ENCODE measurements at regions not wholly inside any gene's neighbourhood (a gene's known extent, or its start where the extent isn't known, plus 50 kb on each side); places are given as distances from the start of the nearest gene placed in this dataset.
"Not testable (repeated sequence)": the region's sequence is repeated elsewhere in the genome, so short reads cannot be mapped to it uniquely, and the experiment has no call there.

DNA sequence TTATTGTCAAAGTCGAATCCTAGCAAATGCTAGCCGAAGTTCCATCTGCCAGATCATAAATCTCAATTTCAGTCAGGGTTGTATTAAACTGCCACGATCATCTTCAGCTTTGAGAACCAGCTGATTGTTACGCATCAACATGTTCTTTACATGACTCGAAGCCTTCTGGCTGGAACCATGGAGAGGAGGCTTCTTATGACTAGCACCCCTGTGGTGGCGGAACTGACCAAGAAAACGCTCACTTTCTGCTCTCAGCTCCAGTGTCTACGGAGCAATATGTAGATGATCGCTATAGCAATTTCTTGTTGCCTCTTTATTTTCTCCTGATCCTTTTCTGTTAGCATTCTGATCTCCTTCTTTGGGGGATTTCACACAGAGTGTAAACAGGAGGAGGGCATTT, 479.4 kb upstream of the SLC35B3 start:
- no peak for DNase-seq (ENCODE audit: low read depth)

DNA sequence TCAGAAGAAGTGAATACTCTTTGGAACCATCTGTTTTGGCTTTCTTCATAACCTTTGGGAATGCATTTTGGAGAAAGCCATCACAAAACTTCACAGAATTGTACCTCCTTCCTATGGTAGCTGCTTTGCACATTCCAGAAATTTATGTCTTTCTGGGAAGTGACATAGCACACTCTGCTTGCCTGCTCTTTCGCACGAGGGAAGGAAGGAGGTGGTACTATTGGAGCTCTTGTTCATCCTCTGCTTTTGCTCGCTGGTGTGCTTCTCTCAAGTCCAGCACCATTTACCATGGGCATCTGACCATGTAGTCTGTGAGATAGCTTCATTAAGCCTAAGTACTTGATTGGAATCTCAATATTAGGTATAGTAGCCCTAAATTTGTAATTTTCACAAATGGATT, 473.3 kb upstream of the SLC35B3 start:
- DNase-seq (ENCODE audit: low read depth): no peak

DNA sequence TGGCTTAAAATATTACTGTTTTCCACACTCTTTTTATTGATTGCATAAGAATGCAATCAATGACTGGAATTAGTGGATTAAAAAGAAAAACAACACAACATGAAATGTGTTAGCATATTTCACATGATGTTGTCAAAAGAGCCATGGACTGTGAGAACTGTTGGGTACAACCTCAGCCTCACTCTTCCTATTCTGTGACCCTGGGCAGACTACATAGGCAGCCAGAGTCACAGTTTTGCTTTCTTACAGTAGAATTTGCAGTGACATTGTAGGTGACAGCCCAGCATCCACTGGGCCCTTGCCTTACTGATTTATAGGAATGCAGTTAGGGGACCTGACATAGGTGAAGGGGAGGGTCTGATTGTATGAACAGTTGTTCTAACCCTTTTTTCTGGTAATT, 471.4 kb upstream of the SLC35B3 start:
- no peak for DNase-seq (ENCODE audit: low read depth)

DNA sequence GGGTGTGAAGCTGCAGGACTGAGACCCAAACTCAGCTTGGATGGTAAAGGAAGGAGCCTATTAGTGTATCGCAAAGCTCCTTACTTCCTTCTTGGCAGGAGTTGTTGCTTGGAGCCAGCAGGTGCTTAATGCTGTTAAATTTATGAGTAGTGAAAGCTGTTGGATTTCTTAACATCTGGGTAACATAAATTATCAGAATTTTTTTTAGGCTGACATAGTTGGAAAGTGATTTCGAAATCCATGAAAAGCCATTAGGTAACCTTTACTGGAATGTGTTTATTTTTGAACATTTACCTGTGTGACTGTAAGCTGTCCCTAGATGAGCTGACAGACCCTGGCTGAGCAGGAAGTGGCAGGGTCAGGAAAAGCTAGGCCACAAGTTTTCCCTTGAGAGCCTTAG, 470.4 kb upstream of the SLC35B3 start:
- no peak for DNase-seq (ENCODE audit: low read depth)

DNA sequence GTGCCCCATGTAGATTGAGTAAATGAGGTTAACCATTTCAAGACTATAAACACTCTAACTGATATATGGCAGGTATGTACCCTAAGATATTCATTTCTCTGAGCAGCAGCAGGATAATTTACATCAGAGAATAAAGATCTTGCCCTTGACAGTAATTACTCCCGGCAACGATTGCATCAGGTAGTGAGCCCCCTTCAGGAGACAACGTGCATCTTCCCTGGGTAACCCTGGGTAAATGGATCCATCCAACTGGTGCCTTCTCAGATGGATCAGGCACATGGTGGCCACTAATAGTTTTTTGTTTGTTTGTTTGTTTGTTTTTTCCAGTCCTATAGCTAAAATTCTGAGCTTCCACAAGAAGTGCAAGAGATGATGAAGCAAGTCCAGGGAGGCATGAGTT, 469.4 kb upstream of the SLC35B3 start:
- no peak for DNase-seq (ENCODE audit: low read depth)

DNA sequence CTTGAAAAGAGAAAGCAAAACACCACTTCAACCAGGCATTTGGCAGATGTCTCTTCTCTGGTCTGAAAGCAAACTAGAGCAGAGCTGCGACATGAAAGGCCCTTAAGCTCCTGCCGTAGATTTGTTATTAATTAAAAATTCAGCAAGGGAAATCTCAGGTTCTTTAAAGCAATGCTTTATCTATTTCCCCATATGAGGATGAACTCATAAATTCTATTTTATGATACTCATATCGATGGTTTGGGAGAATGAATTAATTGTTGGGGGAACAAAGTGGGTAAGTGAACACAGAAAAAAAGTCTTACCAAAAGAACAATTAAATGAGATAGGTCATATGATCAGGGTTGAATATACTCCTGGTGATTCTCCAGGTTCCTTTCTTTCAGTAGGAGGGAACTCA, 464.7 kb upstream of the SLC35B3 start:
- DNase-seq (ENCODE audit: low read depth): no peak

DNA sequence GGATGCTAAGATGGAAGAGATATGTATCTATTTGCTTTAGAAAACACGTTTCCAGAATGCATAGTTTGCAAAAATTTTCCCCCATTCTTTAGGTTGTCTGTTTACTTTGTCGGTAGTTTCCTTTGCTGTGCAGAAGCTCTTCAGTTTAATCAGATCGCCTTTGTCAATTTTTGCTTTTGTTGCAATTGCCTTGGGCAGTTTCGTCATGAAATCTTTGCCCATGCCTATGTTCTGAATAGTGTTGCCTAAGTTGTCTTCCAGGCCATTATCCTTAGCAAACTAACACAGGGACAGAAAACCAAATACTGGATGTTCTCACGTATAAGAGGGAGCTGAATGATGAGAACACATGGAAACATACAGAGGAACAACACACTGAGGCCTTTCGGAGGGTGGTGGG, 454.2 kb upstream of the SLC35B3 start:
- no peak for DNase-seq (ENCODE audit: low read depth)

DNA sequence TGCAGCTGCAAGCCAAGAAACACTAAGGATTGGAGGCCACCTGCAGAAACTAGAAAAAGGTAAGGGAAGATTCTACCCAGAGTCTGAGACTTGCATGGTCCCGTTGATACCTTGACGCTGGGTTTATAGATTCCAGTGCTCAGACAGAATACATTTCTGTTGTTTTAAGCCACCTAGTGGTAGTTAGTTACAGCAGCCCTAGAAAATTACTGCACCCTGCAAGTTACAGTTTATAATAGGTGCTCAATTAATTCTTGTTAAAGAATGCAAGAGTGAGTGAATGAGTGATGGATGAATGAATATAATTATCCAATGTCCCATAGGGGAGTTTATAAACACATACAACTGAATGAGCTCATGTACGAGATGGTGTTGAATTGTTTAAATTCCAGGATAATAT, 453.1 kb upstream of the SLC35B3 start:
- no peak for DNase-seq (ENCODE audit: low read depth)

DNA sequence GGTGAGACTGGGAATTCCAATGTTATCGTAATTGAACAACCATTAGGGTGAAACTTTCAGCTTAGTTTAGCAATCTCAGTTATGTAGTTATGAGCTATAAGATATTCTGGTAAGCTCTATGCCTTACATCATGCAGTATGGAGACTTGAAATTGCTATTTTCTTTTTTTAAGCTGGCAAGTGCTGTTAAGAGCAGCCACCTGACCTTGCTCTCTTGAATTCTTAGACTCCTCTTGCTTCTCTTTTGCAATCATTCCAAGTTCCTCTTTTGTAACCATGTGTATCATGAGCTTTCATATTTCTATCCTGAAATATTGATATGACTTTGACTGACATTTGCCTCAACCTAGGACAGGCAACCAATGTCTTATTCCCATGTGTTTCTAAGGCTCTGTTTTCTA, 446.3 kb upstream of the SLC35B3 start:
- DNase-seq (ENCODE audit: low read depth): no peak

DNA sequence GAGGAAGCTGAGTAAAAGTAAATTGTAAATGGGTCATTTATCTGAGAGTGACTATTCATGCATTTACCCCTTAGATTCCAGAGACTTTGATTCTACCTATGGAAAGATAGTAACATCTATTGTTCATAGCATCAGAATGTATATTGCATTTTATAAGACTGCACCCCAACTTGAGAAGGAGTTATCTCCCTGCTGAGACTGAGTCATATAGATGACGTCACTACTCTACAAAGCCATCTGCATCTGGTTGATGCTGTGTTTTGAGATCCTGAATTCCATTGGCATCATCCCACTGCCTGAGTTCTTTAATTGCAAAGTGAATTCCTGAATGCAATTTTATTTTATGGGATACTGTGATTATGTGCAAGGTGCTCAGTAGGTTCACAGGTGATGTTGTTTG, 444.0 kb upstream of the SLC35B3 start:
- no peak for DNase-seq (ENCODE audit: low read depth)

DNA sequence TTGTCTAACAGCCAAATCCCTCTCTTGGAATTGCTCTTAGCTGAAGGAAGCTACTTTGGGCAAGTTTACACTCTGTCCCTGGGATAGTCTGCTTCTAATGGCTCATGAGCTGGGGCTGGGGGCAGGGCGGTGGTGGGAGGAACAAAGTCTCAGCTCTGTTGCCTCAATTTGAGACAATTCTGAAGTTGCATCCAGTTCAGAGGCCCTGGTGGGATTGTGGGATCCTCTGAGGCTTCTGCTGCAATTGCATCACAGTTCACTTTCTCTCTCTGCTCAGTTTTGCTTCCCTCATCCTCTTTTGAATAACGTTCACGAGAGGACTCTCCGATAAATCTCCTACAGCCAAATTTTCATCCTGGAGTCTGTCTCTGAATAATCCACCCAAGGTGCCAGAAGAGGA, 440.6 kb upstream of the SLC35B3 start:
- DNase-seq (ENCODE audit: low read depth): no peak

DNA sequence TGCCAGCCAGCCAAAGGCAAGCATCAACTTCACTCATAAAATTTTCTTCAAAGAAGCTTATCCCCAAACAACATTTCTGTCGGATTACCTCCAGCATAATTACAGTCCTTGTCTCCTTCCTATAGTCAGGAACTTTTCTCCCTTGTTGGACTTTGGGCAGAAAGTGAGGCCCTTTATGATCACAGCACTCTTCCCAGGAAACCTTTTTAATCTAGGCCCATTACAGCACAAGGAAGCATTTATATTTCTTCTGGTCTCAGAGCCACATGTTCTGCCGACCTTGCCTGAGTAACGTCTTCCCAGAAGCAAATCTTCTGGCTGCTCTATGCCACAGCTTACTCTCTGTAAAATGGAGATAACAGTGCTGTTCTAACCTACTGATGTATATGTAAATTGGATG, 437.2 kb upstream of the SLC35B3 start:
- no peak for DNase-seq (ENCODE audit: low read depth)

DNA sequence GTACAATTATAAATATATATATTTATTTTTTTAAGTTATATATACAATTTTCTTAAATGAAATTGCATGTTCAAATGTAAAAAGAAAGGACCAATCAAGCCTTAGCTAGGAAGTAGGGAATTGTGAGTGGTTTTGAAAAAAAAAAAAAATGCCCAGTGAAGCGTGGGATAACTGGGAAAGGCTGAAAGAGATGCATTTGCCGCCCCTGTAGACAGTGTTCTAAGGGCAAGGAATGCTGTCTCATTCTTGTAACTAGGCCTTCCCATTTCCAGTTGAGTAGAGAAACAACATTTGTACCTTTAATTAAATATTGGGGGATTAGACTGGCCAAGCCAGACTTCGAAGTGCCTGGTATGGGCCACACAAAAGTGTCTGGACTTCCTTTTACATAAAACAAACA, 430.1 kb upstream of the SLC35B3 start:
- DNase-seq (ENCODE audit: low read depth): no peak

DNA sequence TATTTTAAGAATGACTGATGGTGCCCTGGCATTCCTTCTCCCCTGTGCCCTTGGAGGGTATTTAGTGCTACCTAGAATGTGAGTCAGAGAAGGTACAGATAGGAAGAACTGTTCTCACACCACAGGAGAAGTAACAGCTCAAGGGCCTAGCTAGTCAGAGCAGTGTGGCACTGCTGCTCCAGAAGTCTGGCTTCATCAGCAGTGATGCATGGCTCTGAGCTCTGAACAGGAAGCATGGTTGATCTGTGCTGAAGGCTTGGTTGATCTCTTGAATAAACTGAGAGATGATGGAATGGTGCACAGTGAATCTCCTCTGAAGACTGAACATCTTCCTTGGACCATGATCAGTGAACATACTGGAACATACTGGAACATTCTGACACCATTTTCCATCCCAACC, 425.3 kb upstream of the SLC35B3 start:
- no peak for DNase-seq (ENCODE audit: low read depth)

DNA sequence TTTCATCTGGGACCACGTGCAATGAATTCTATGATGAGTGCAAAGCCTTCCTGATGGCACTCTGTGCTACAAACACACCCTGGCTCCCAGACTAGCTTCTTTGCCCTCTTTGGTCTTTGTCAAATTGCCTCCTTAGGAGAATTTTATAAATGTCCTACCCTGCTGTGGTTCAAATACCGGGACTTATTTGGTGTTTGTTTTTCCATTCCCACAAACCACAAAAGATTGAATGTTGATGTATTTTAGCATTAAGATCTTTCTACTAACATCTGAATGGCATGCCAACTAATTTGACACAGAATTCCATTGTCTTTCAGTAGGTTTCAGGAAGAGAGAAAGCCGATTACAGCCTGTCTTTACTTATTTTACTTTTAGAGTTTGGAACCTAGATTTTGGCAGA, 424.2 kb upstream of the SLC35B3 start:
- DNase-seq (ENCODE audit: low read depth): no peak

DNA sequence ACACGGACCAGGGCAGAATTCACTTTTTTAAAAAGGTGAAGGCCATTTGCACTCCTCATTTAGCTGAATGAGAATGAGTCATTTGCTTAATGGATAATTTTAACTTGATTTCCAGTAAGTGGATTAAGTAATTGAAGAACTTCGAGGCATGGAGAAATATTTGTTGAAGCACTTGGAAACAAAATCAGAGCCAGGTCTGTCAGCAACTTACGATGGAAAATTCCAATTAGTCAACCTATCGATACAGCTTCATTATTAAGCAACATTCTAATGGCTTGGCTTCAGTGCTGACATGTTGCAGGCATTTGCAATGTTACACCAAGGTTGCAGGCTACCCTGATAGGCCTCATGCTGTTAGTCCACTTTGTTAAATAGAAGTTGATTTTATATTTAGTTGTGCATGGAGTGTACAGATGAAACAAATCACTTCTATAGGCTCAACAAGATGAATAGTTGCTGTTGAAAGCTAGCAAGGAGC, 423.5 kb upstream of the SLC35B3 start:
- no peak for DNase-seq (ENCODE audit: low read depth)

DNA sequence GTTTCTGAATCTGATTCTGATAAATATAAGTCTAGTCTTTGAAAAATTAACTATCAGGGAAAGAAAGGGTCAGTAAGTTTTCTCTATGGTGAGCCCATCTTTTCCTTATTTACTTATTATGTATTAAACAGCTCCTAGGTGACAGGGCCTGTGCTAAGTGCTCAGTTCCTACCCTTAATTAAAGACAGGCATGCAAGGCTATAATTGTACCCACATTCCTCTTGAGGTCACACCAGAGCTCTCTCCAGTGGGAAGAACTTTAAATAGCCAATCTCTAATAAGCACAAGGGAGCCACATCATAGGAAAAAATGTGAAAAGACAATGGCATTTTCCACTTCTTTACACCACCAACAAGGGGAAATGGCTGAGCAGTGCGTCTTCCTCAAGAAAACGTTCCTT, 421.8 kb upstream of the SLC35B3 start:
- no peak for DNase-seq (ENCODE audit: low read depth)

DNA sequence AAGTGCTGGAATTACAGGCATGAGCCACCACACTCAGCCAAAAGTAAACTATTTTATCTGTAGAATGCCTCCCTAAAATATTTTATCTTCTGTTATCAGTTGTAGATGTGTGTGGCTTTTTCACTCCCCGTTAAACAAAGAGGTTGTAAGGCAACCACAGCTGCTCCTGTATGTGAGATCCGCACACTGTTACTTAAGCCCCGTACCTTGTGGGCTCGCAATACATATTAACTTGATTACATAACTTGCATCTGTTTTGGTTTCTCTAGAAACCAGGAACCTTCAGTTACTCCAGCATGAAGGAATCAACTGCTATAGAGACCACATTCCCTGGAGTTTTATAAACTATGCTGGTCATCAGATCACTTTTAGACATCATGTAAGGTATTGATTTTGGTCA, 420.1 kb upstream of the SLC35B3 start:
- no peak for DNase-seq (ENCODE audit: low read depth)

DNA sequence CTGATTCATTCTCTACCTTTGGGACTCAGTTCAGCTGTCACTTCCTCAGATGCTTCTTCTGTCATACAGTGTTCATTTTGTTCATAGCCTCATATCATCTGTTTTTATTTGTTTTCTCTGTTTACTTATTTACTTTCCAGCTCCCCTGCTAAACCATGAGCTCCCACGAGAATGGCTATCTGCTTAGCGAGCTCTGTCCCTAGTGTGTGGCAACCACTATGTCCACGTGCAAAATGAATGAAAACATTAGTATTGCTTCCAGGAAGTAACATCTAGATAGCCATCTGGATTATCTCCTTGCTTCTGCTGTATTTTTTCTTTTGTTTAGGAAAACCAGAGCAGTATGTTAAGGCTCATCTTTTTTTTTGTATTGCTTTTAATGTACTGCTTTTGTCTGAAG, 417.0 kb upstream of the SLC35B3 start:
- no peak for DNase-seq (ENCODE audit: low read depth)

DNA sequence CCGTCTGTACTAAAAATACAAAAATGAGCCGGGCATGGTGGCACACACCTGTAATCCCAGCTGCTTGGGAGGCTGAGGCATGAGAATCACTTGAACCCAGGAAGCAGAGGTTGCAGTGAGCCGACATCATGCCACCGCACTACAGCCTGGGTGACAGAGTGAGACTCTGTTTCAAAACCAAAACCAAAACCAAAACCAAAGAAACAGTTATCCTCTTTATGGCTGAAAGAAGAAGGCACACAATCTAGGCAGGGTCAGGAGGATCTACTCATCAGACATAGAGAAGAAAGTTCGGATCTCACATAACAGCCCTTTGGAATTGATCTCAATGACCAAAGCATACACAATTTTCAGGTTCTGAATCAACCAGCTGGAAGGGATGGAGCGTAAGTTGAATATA, 411.3 kb upstream of the SLC35B3 start:
- not testable (repeated sequence) for DNase-seq (ENCODE audit: low read depth)

DNA sequence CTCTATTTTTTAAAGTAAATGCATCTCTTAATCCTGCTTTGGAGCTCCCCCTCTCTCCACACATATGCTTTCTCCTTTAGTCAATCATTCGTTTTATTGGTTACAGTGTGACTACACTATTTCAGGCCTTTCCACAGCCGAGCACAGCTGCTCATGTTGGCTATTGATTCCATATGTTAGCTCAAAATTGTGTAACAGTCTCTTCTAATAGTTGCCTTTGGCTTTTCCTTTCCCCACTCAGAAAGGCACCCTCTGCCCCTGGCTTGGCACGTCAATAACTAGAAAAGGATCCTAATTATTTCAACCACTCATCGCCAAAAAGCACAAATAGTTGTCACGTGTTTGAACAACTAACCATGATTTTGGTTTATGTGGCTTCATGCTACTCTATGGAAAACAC, 410.3 kb upstream of the SLC35B3 start:
- no peak for DNase-seq (ENCODE audit: low read depth)

DNA sequence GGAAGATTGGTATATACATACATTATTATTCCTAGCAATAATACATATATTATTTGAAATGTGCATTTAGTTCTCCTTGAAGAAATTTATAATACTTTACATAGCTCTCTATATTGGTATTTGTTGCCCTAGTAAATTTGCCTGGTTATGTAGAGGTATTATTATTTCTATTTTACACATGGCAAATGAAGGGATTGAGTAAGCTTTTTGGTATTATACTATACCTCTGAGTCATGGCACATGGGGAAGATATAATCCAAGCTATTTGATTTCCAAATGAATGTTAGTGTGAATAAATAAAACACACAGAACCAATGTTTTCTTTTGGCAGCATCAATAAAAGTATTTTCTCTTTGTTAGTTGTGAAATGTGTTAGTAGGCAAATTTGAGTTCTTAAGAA, 409.6 kb upstream of the SLC35B3 start:
- no peak for DNase-seq (ENCODE audit: low read depth)

DNA sequence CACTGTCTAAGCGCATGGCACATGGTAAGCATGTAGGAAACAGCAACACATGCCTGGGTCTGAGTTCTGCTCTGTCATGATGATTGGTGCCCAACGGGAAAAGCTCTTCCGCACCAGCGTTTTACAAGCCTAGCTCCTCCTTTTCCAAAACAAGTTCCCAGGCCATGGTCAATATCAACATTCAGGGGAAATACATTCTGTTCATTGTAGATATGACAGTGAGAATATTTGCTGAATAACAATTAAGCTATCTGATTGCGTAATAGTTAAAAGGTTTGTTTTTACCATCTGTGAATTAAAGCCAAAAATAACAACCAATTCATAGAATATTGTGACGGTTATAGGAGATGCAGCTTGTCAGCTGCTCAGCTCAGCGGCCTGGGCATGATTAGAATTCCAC, 404.3 kb upstream of the SLC35B3 start:
- DNase-seq (ENCODE audit: low read depth): no peak

DNA sequence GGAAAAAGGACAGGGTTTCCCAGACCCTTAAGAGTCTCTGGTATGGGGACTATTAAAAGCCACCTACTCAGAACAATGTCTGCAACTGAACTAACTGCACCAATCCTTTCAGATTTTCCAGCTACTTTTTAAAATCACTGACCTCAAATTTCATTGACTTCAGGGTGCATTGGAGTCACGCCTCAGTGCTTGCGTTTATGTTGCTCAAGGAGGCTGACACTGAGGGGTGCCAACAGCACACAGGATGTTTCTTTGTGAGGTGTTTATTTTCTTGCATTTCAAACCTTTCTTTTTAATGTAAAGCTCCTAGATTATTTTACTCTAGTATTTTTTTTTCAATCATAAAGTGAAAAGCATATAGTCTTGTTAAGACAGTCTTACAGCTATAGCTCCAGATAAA, 402.0 kb upstream of the SLC35B3 start:
- DNase-seq (ENCODE audit: low read depth): no peak

DNA sequence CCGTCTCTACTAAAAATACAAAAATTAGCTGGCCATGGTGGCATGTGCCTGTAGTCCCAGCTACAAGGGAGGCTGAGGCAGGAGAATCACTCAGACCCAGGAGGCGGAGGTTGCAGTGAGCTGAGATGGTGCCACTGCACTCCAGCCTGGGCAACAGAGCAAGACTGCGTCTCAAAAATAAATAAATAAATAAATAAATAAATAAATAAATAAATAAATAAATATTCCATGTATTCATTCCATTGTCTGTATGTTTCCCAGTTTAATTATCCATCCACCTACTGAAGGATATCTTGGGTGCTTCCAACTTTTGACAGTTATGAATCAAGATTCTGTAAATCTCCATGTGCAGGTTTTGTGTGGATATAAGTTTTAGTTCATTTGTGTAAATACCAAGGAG, 397.4 kb upstream of the SLC35B3 start:
- not testable (repeated sequence) for DNase-seq (ENCODE audit: low read depth)
